ENCODE measurements at regions not wholly inside any gene's neighbourhood (a gene's known extent, or its start where the extent isn't known, plus 50 kb on each side); places are given as distances from the start of the nearest gene placed in this dataset.
"Not testable (repeated sequence)": the region's sequence is repeated elsewhere in the genome, so short reads cannot be mapped to it uniquely, and the experiment has no call there.

DNA sequence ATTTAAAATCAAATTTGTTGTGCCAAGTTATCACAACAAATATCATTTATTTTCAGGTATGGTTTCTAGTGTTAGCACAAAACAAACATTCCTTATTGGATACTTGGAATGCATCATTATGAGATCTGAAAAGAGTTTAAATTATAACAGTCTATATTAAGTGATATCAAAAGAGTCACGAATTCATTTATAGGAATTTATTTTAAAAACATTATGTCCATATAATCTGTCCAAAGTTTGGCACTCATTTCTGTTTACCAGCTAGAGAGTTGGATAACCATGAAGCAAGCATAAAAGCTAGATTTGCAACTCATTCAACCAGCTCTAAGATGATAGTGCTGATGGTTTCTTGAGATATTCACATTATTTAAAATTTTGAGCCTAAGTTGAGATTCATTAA, 453.2 kb downstream of the DOK5 start:
- no peaks in the 10 kb centered on the region for H3K27me3 ChIP-seq (ENCODE audit: insufficient read depth, insufficient read length)
- H3K4me1 ChIP-seq (ENCODE audit: insufficient read depth, insufficient read length) = no peaks in the 10 kb centered on the region
- no peaks in the 10 kb centered on the region for H3K36me3 ChIP-seq (ENCODE audit: insufficient read depth, insufficient read length, low read length)
- DNase-seq (ENCODE audit: low read depth, low spot score) = no peak
- TF ChIP-seq ZNF274 (IDR thresholded peaks at IDR 0.05; ENCODE audit: low read depth, low read length) = no peak
- no peak for TF ChIP-seq SUZ12 (IDR thresholded peaks at IDR 0.05; ENCODE audit: extremely low read depth, insufficient read depth, insufficient read length)
- no peak for TF ChIP-seq YY1 (IDR thresholded peaks at IDR 0.05; ENCODE audit: insufficient read depth, insufficient read length)
- no peaks in the 10 kb centered on the region for H3K9me3 ChIP-seq (ENCODE audit: insufficient read depth, low read length)
- H3K9ac ChIP-seq (ENCODE audit: insufficient read length, low read depth) = no peak overlapping the region
- no peak overlapping the region for H3K4me3 ChIP-seq (ENCODE audit: insufficient read length, low read depth)

DNA sequence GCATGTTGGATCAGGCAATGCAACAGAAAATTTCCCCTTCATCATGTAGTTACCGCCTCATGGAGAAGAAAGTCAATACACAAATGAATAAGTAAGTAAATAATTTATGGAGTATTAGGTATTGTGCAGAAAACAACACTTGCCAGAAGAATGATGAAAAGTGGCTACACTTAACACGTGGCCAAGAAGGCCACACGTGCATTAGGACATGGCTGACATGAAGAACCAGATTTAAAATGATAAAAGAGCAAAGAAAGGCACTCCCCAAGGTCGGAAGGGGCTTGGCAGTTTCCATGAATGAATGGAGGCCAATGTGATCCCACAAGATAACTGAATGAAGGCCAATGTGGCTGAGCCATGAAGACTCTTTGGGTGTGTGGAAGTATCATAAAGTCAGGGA, 447.2 kb downstream of the DOK5 start:
- Histone ChIP-seq H3K9me3 (ENCODE audit: insufficient read depth, low read length) (no peaks in the 10 kb centered on the region), H3K4me1 (ENCODE audit: insufficient read depth, insufficient read length) (no peaks in the 10 kb centered on the region), H3K27me3 (ENCODE audit: insufficient read depth, insufficient read length) (no peaks in the 10 kb centered on the region), H3K4me3 (ENCODE audit: insufficient read length, low read depth) (no peak overlapping the region), H3K9ac (ENCODE audit: insufficient read length, low read depth) (no peak overlapping the region), H3K36me3 (ENCODE audit: insufficient read depth, insufficient read length, low read length) (no peaks in the 10 kb centered on the region)
- TF ChIP-seq YY1 (IDR thresholded peaks at IDR 0.05; ENCODE audit: insufficient read depth, insufficient read length) (no peak), SUZ12 (IDR thresholded peaks at IDR 0.05; ENCODE audit: extremely low read depth, insufficient read depth, insufficient read length) (no peak), ZNF274 (IDR thresholded peaks at IDR 0.05; ENCODE audit: low read depth, low read length) (no peak)
- DNase-seq (ENCODE audit: low read depth, low spot score) = no peak

DNA sequence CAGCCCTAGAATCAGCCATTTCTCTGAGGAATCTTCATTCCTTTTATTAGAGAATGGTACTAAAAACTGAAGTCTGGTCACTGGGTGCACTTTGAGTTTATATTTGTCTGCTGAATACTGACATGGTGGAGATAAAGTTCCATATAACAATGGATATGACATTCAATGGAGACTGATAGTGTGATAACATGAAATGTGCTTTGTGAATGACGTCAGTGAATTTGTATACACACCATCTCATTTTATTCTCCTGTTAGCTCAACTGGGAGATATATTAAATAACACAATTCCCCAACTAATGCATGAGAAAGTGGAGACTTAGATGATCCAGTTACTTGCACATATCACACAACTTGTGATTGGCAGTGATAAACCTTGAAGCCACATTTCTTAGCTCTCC, 446.7 kb downstream of the DOK5 start:
- Histone ChIP-seq H3K27me3 (ENCODE audit: insufficient read depth, insufficient read length) (no peaks in the 10 kb centered on the region), H3K4me3 (ENCODE audit: insufficient read length, low read depth) (no peak overlapping the region), H3K9ac (ENCODE audit: insufficient read length, low read depth) (no peak overlapping the region), H3K36me3 (ENCODE audit: insufficient read depth, insufficient read length, low read length) (no peaks in the 10 kb centered on the region), H3K4me1 (ENCODE audit: insufficient read depth, insufficient read length) (no peaks in the 10 kb centered on the region), H3K9me3 (ENCODE audit: insufficient read depth, low read length) (no peaks in the 10 kb centered on the region)
- DNase-seq (ENCODE audit: low read depth, low spot score) = no peak
- no peak for TF ChIP-seq ZNF274 (IDR thresholded peaks at IDR 0.05; ENCODE audit: low read depth, low read length)
- no peak for TF ChIP-seq SUZ12 (IDR thresholded peaks at IDR 0.05; ENCODE audit: extremely low read depth, insufficient read depth, insufficient read length)
- TF ChIP-seq YY1 (IDR thresholded peaks at IDR 0.05; ENCODE audit: insufficient read depth, insufficient read length) = no peak

DNA sequence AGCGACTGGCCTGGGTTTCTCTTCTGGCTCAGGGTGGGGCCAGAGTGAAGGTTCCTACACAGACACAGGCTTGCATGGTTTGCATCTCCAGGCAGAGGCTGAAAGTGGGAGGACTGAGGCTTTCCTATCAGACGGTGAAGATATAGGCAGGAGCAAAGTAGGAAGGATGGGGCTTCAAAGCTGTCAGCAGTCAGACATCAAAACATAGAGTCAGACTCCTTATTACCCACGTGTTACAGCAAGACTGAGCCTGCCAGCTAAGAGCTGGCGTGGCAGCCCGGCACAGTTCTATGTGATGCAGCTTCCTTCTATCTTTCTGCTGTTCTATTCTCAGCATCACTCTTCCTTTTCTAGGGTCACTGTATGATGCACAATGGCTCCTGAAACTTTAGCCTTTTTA, 445.1 kb downstream of the DOK5 start:
- Histone ChIP-seq H3K27me3 (ENCODE audit: insufficient read depth, insufficient read length) (no peaks in the 10 kb centered on the region), H3K9ac (ENCODE audit: insufficient read length, low read depth) (no peak overlapping the region), H3K4me3 (ENCODE audit: insufficient read length, low read depth) (no peak overlapping the region), H3K36me3 (ENCODE audit: insufficient read depth, insufficient read length, low read length) (no peaks in the 10 kb centered on the region), H3K9me3 (ENCODE audit: insufficient read depth, low read length) (no peaks in the 10 kb centered on the region), H3K4me1 (ENCODE audit: insufficient read depth, insufficient read length) (no peaks in the 10 kb centered on the region)
- DNase-seq (ENCODE audit: low read depth, low spot score) = no peak
- no peak for TF ChIP-seq YY1 (IDR thresholded peaks at IDR 0.05; ENCODE audit: insufficient read depth, insufficient read length)
- no peak for TF ChIP-seq SUZ12 (IDR thresholded peaks at IDR 0.05; ENCODE audit: extremely low read depth, insufficient read depth, insufficient read length)
- no peak for TF ChIP-seq ZNF274 (IDR thresholded peaks at IDR 0.05; ENCODE audit: low read depth, low read length)

DNA sequence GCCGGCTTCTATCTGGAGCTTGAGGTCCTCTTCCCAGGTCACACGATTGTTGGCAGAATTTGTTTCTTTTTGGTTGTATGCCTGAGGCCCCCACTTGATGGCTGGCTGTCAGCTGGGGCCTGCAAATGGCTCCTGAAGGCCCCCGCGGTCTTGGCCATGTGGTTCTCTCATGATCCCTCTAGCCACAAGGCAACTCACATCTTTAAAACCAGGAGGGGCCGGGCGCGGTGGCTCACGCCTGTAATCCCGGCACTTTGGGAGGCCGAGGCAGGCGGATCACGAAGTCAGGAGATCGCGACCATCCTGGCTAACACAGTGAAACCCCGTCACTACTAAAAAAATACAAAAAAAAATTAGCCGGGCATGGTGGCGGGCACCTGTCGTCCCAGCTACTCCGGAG, 443.6 kb downstream of the DOK5 start:
- not testable (repeated sequence) for H3K4me3 ChIP-seq (ENCODE audit: insufficient read length, low read depth); H3K36me3 ChIP-seq (ENCODE audit: insufficient read depth, insufficient read length, low read length)

DNA sequence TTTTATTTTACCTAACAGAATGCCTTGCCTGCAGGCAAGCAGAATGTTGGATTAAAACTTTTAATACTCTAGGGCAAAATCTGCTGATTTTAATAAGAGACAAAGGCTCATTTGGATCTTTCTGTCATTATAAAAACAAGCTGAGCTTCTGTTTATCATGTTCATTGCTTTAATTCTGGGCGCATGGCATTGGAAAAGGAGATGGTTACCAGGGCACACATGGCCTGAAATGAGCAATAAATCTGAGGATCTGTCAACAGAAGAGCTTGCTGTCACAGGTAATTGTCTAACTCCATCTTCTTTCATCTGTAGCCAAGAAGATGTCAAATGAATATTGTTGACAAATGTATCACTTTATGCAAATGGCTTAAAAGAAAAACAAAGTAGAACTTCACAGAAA, 439.6 kb downstream of the DOK5 start:
- TF ChIP-seq ZNF274 (IDR thresholded peaks at IDR 0.05; ENCODE audit: low read depth, low read length) (no peak), SUZ12 (IDR thresholded peaks at IDR 0.05; ENCODE audit: extremely low read depth, insufficient read depth, insufficient read length) (no peak), YY1 (IDR thresholded peaks at IDR 0.05; ENCODE audit: insufficient read depth, insufficient read length) (no peak)

More for the DNA sequence above, 443.6 kb downstream of the DOK5 start:
- not testable (repeated sequence) for H3K9ac ChIP-seq (ENCODE audit: insufficient read length, low read depth); H3K27me3 ChIP-seq (ENCODE audit: insufficient read depth, insufficient read length); H3K4me1 ChIP-seq (ENCODE audit: insufficient read depth, insufficient read length); H3K9me3 ChIP-seq (ENCODE audit: insufficient read depth, low read length); DNase-seq (ENCODE audit: low read depth, low spot score)

DNA sequence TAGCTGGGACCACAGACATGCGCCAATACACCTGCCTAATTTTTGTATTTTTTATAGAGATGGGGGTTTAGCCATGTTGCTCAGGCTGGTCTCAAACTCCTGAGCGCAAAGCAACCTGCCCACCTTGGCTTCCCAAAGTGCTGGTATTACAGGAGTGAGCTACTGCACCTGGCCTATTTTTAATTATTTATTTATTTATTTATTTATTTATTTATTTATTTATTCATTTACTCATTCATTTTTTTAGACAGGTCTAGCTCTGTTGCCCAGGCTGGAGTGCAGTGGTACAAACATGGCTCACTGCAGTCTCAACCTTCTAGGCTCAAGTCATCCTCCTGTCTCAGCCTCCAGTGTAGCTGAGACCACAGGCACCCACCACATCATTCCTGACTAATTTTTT, 434.3 kb downstream of the DOK5 start:
- peaks cover 7% of the 10 kb centered on the region; the same call in 1 of the 2 replicates for H3K9me3 ChIP-seq (ENCODE audit: insufficient read depth, low read length)
- no peaks in the 10 kb centered on the region for H3K27me3 ChIP-seq (ENCODE audit: insufficient read depth, insufficient read length)
- no peak overlapping the region for H3K9ac ChIP-seq (ENCODE audit: insufficient read length, low read depth)
- no peaks in the 10 kb centered on the region for H3K4me1 ChIP-seq (ENCODE audit: insufficient read depth, insufficient read length)
- no peak overlapping the region for H3K4me3 ChIP-seq (ENCODE audit: insufficient read length, low read depth)
- DNase-seq (ENCODE audit: low read depth, low spot score) = no peak
- H3K36me3 ChIP-seq (ENCODE audit: insufficient read depth, insufficient read length, low read length) = no peaks in the 10 kb centered on the region
- TF ChIP-seq SUZ12 (IDR thresholded peaks at IDR 0.05; ENCODE audit: extremely low read depth, insufficient read depth, insufficient read length) (no peak), ZNF274 (IDR thresholded peaks at IDR 0.05; ENCODE audit: low read depth, low read length) (no peak), YY1 (IDR thresholded peaks at IDR 0.05; ENCODE audit: insufficient read depth, insufficient read length) (no peak)

More for the DNA sequence above, 439.6 kb downstream of the DOK5 start:
- no peak for DNase-seq (ENCODE audit: low read depth, low spot score)
- no peak overlapping the region for H3K9ac ChIP-seq (ENCODE audit: insufficient read length, low read depth)
- H3K9me3 ChIP-seq (ENCODE audit: insufficient read depth, low read length) = no peaks in the 10 kb centered on the region
- H3K4me3 ChIP-seq (ENCODE audit: insufficient read length, low read depth) = no peak overlapping the region
- no peaks in the 10 kb centered on the region for H3K36me3 ChIP-seq (ENCODE audit: insufficient read depth, insufficient read length, low read length)
- H3K4me1 ChIP-seq (ENCODE audit: insufficient read depth, insufficient read length) = no peaks in the 10 kb centered on the region
- H3K27me3 ChIP-seq (ENCODE audit: insufficient read depth, insufficient read length) = no peaks in the 10 kb centered on the region

DNA sequence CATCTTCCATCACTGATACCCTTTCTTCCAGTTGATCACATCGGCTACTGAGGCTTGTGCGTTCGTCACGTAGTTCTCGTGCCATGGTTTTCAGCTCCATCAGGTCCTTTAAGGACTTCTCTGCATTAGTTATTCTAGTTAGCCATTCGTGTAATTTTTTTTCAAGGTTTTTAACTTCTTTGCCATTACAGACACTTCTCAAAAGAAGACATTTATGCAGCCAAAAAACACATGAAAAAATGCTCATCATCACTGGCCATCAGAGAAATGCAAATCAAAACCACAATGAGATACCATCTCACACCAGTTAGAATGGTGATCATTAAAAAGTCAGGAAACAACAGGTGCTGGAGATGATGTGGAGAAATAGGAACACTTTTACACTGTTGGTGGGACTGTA, 430.7 kb downstream of the DOK5 start:
- H3K4me1 ChIP-seq (ENCODE audit: insufficient read depth, insufficient read length); H3K4me3 ChIP-seq (ENCODE audit: insufficient read length, low read depth); H3K27me3 ChIP-seq (ENCODE audit: insufficient read depth, insufficient read length); H3K36me3 ChIP-seq (ENCODE audit: insufficient read depth, insufficient read length, low read length); DNase-seq (ENCODE audit: low read depth, low spot score); H3K9me3 ChIP-seq (ENCODE audit: insufficient read depth, low read length); H3K9ac ChIP-seq (ENCODE audit: insufficient read length, low read depth): not testable (repeated sequence)
